Transverse colon (tissue), 4 donors: ENCODE measurements at regions not wholly inside any gene's neighbourhood (a gene's known extent, or its start where the extent isn't known, plus 50 kb on each side); places are given as distances from the start of the nearest gene placed in this dataset.
A peak's percentile ranks its signal among the peaks of the same experiment; 100 is the strongest.

Source experiments
- DNase-seq: peaks from one replicate; pipeline ENCODE4 v3.0.0-alpha.2; 2019
- H3K27ac ChIP-seq, 4 donors: fragments of 200-600 bp; sonication (generic); 2 replicates each; pipeline ENCODE4 v1.5.1; 2016 to 2018; ENCODE audit warnings: inconsistent platforms in 4 of 4
- H3K27me3 ChIP-seq: fragments of 200-600 bp; sonication (generic); 2 replicates; pipeline ENCODE4 v1.5.1; 2017; ENCODE audit warnings: inconsistent platforms
- H3K36me3 ChIP-seq, 4 donors: fragments of 200-600 bp; sonication (generic); 2 replicates each; pipeline ENCODE4 v1.5.1; 2017 to 2019; ENCODE audit warnings: inconsistent platforms in 4 of 4
- H3K4me1 ChIP-seq, 4 donors: fragments of 200-600 bp; sonication (generic); 2 replicates each; pipeline ENCODE4 v1.5.1; 2017 to 2020; ENCODE audit warnings: inconsistent platforms in 4 of 4
- H3K4me3 ChIP-seq, 4 donors: fragments of 200-600 bp; sonication (generic); 1 replicate in 1 of 4; 2 replicates in 3 of 4; pipeline versions ENCODE4 v1.5.1 to v1.6.1; 2017 to 2019; ENCODE audit warnings: inconsistent platforms in 4 of 4
- H3K9me3 ChIP-seq, 2 donors: fragments of 200-600 bp; sonication (generic); 2 replicates each; pipeline ENCODE4 v1.5.1; 2017 to 2019; ENCODE audit warnings: inconsistent platforms in 2 of 2
- EP300 ChIP-seq: sonication (generic); formaldehyde crosslinking; IDR thresholded peaks from one replicate; pipeline ENCODE4 v1.6.1; 2017; ENCODE audit warnings: antibody characterized with exemption, low read depth
- POLR2A ChIP-seq: fragments of 450-650 bp; IDR thresholded peaks from one replicate; pipeline ENCODE4 v1.6.1; 2016; ENCODE audit warnings: antibody characterized with exemption, mild to moderate bottlenecking, moderate library complexity
- POLR2AphosphoS5 ChIP-seq, 3 donors: sonication (generic); formaldehyde crosslinking; IDR thresholded peaks; one replicate each; pipeline ENCODE4 v1.6.1; 2016; ENCODE audit warnings: antibody characterized with exemption in 3 of 3
- WGBS, 2 donors: methylation state at CpG; one replicate each; pipeline ENCODE4 v1.1.5; 2018; ENCODE audit warnings: low coverage in 1 of 2; 5-methylcytosine and 5-hydroxymethylcytosine counted together
- in situ Hi-C, 4 donors: fragments of 200-750 bp; cut with MboI; loops; one replicate each; pipeline versions ENCODE4 v1.15.0 to v1.15.1; 2017; ENCODE audit warnings: low sequenced_read_pairs in 3 of 4, low pct_ligation_motif_present in 1 of 4, low pct_unique_long_range_greater_than_20kb in 1 of 4
- intact Hi-C: fragments of 100-400 bp; cut with DNase I; formaldehyde crosslinking; loops from one replicate; pipeline ENCODE4 v1.15.1; 2023; ENCODE audit warnings: low total_unique reads
- TF ChIP-seq, protein P1 (sequence below), 5 experiments: fragments of 200-600 bp in 3 of 5; fragments of 450-650 bp in 2 of 5; sonication (generic) in 3 of 5; IDR thresholded peaks; 1 replicate in 2 of 5; 2 replicates in 3 of 5; pipeline ENCODE4 v1.5.1; 2016 to 2017; ENCODE audit warnings: antibody characterized with exemption in 5 of 5, inconsistent platforms in 3 of 5, mild to moderate bottlenecking in 2 of 5, moderate library complexity in 1 of 5

DNA sequence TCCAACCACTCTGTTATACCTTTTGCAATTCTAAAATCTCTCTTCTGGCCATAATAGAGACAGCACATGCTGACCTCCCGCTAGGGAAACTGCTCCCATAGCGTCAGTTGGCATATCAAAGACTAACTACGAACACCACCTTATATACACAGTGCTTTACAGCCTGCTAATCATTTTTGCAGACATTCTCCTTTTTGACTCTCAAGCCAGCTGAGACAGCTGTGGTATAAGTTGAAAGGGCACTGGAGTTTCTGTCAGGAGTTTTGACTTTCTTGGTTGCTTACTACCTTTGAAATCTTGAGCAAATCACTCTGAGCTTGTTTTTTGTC lies 160.2 kb upstream of the TBCA start:
- Histone ChIP-seq H3K4me3 (no peak overlapping the region), H3K4me1 (no peaks in the 10 kb centered on the region), H3K27ac (no peak overlapping the region), H3K36me3 (no peaks in the 10 kb centered on the region), H3K9me3 (no peaks in the 10 kb centered on the region), H3K27me3 (peaks cover 18% of the 10 kb centered on the region)
- 68 to 71% methylated on average over 3 of the region's 3 CpGs for WGBS, 2 donors
- TF ChIP-seq EP300: no peak
- TF ChIP-seq, protein P1, sequence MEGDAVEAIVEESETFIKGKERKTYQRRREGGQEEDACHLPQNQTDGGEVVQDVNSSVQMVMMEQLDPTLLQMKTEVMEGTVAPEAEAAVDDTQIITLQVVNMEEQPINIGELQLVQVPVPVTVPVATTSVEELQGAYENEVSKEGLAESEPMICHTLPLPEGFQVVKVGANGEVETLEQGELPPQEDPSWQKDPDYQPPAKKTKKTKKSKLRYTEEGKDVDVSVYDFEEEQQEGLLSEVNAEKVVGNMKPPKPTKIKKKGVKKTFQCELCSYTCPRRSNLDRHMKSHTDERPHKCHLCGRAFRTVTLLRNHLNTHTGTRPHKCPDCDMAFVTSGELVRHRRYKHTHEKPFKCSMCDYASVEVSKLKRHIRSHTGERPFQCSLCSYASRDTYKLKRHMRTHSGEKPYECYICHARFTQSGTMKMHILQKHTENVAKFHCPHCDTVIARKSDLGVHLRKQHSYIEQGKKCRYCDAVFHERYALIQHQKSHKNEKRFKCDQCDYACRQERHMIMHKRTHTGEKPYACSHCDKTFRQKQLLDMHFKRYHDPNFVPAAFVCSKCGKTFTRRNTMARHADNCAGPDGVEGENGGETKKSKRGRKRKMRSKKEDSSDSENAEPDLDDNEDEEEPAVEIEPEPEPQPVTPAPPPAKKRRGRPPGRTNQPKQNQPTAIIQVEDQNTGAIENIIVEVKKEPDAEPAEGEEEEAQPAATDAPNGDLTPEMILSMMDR (IDR thresholded peaks at IDR 0.05): no peak
- DNase-seq: no peak
- intact Hi-C loops: no loop called here
- in situ Hi-C loops: no loop called here

DNA sequence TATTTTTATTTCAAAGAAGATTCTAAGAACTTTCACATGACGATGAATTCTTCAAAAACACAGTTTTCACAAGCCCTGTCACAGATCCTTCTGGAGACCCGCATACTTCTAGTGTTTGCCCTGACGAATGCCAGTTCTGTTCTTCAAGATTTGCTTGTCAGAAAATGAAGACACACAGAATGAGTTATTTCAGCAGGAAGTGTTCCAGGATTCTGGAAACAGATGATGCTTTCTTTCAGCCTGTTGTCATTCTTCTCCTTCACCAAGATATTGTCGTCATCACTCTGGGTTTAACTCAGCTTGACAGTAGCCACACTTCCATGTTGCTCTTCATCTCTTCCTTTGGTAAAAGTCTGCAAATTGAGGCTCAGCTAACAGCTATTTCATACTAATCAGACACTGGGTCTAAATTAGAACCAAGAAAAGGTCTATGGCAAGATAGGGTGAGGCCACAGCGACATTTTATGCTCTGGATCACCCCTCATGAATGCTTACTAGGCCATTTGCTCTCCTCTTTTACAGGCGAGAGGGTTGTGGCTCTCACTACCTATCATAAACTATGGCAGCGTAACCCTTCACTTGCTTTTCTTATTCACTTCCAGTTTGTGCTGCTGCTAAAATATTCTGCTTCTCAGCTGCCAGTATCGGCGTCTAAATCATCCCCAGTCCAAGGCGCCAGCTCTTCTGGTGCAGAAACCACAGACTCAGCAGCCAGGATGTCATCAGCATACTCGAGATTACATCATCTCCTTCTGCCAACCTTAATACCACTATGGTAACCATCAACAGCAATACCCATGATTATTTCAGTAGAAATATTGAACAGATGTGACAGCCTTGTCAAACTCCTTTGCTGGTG lies 159.6 kb upstream of the TBCA start:
- Histone ChIP-seq H3K36me3 (no peaks in the 10 kb centered on the region), H3K9me3 (no peaks in the 10 kb centered on the region), H3K4me1 (no peaks in the 10 kb centered on the region), H3K4me3 (no peak overlapping the region), H3K27me3 (peaks cover 13% of the 10 kb centered on the region), H3K27ac (peak overlapping the region in 1 of 4 donors; percentile 8)
- DNase-seq: no peak
- TF ChIP-seq EP300 (no peak), POLR2A (no peak), POLR2AphosphoS5 (IDR thresholded peaks at IDR 0.05) (no peak)
- TF ChIP-seq, protein P1 (IDR thresholded peaks at IDR 0.05): no peak
- WGBS, 2 donors: 67 to 69% methylated on average over 5 to 11 of the region's 11 CpGs
- intact Hi-C loops (no loop called here), in situ Hi-C loops (no loop called here)

DNA sequence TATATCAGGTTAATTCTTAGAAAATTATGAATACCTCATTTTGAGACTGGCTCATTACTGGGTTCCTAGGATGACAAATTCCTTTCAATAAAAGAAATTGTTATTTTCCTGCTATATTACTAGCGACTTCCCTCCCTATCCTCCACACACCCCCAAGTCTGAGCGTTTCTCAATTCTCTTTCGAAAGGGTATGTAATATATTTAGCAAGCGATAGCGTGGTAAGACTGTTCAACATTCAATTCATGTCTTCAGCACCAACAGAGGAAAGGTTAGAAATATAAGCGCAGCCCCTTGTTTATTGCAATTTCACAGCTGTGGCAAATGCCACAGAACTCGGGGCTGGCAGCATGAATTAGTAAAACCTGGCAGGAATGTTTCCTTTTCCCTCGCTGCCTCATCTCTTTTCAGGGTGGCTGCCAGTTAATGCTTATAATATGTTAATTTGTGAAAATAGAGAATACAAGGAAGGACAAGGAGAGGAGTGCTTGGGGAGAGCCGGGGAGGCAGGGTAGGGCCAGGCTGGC lies 152.7 kb upstream of the TBCA start:
- WGBS, 2 donors: 76 to 82% methylated on average over 8 to 9 of the region's 9 CpGs
- TF ChIP-seq POLR2A: no peak
- TF ChIP-seq, protein P1 (IDR thresholded peaks at IDR 0.05): no peak
- intact Hi-C loops (no loop called here), in situ Hi-C loops (no loop called here)
- no peaks in the 10 kb centered on the region for H3K36me3 ChIP-seq
- peaks cover 11% of the 10 kb centered on the region for H3K27me3 ChIP-seq
- no peaks in the 10 kb centered on the region for H3K4me1 ChIP-seq
- DNase-seq: no peak
- no peaks in the 10 kb centered on the region for H3K9me3 ChIP-seq
- H3K4me3 ChIP-seq: no peak overlapping the region
- H3K27ac ChIP-seq: no peak overlapping the region

DNA sequence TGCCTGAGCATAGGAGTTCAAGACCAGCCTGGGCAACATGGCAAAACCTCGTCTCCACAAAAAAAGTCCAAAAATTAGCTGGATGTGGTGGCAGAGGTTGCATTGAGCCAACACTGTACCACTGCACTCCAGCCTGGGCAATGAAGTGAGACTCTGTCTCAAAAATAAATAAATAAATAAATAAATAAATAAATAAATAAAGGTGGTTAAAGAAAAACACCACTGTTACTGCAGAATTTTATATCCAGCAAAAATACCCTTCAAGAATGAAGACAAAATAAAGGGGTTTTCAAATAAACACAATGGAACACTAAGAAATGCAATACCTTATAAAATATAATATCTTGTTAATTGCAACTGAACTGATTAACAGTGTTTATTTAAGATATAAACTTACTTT lies 150.2 kb upstream of the TBCA start:
- Histone ChIP-seq H3K36me3 (no peaks in the 10 kb centered on the region), H3K9me3 (no peaks in the 10 kb centered on the region), H3K4me3 (no peak overlapping the region), H3K27me3 (peaks cover 11% of the 10 kb centered on the region), H3K4me1 (no peaks in the 10 kb centered on the region), H3K27ac (no peak overlapping the region)
- intact Hi-C loops (no loop called here), in situ Hi-C loops (no loop called here)
- TF ChIP-seq, protein P1 (IDR thresholded peaks at IDR 0.05): no peak
- TF ChIP-seq POLR2AphosphoS5 (IDR thresholded peaks at IDR 0.05) (no peak), EP300 (no peak), POLR2A (no peak)
- WGBS, 2 donors: 83 to 100% methylated on average over 1 of the region's 1 CpG
- no peak for DNase-seq
